PC-9 (cell line): ENCODE measurements at regions not wholly inside any gene's neighbourhood (a gene's known extent, or its start where the extent isn't known, plus 50 kb on each side); places are given as distances from the start of the nearest gene placed in this dataset.

Source experiments
- CTCF ChIP-seq: fragments of 200-600 bp; sonication (generic); conservative IDR thresholded peaks from 2 replicates; pipeline ENCODE4 v1.6.1; 2017; ENCODE audit warnings: mixed run types, antibody characterized with exemption, mild to moderate bottlenecking, moderate library complexity
- EZH2 ChIP-seq: fragments of 200-600 bp; sonication (generic); IDR thresholded peaks from 2 replicates; pipeline ENCODE4 v1.8.0; 2017; ENCODE audit warnings: antibody characterized with exemption, low read depth

GRCh38 chr11:69888483-69889181, 69.4 kb upstream of the FGF3 start:
- peak; percentile 97 for TF ChIP-seq CTCF
- no peak for TF ChIP-seq EZH2
